Neural cell (in vitro differentiated cells): ENCODE measurements at regions not wholly inside any gene's neighbourhood (a gene's known extent, or its start where the extent isn't known, plus 50 kb on each side); places are given as distances from the start of the nearest gene placed in this dataset.
"Not testable (repeated sequence)": the region's sequence is repeated elsewhere in the genome, so short reads cannot be mapped to it uniquely, and the experiment has no call there.

Source experiments
- H2AFZ ChIP-seq: fragments of 200-600, 300-800 bp; sonication (generic), shearing (Covaris generic); 2 replicates; pipeline ENCODE4 v1.6.0; 2014; ENCODE audit warnings: low read depth, mild to moderate bottlenecking, antibody characterized with exemption, low read length, moderate library complexity
- H3F3A ChIP-seq: fragments of 200-600 bp; shearing (Covaris generic); 2 replicates; pipeline ENCODE4 v1.6.1; 2016; ENCODE audit warnings: mild to moderate bottlenecking, moderate library complexity, mixed read lengths, antibody characterized with exemption, low read length; ENCODE audit not compliant: insufficient read depth, poor library complexity, severe bottlenecking
- H3K27ac ChIP-seq: fragments of 200-600, 300-800 bp; sonication (generic), shearing (Covaris generic); 2 replicates; pipeline ENCODE4 v1.5.1; 2014; ENCODE audit warnings: mild to moderate bottlenecking, low read length, moderate library complexity
- H3K27me3 ChIP-seq: fragments of 300-800, 200-600 bp; sonication (generic), shearing (Covaris generic); 2 replicates; pipeline ENCODE4 v1.6.0; 2014; ENCODE audit warnings: mild to moderate bottlenecking, low read depth, low read length, moderate library complexity; ENCODE audit not compliant: insufficient read depth
- H3K36me3 ChIP-seq: fragments of 300-800, 200-600 bp; sonication (generic), shearing (Covaris generic); 2 replicates; pipeline ENCODE4 v1.5.1; 2014; ENCODE audit warnings: mild to moderate bottlenecking, antibody characterized with exemption, low read length, moderate library complexity; ENCODE audit not compliant: insufficient read depth
- H3K4me2 ChIP-seq: fragments of 300-800, 200-600 bp; sonication (generic), shearing (Covaris generic); 2 replicates; pipeline ENCODE4 v1.6.0; 2014; ENCODE audit warnings: mild to moderate bottlenecking, low read length
- H3K4me3 ChIP-seq: fragments of 300-800, 200-600 bp; sonication (generic), shearing (Covaris generic); 2 replicates; pipeline ENCODE4 v1.5.1; 2014; ENCODE audit warnings: mild to moderate bottlenecking, low read length, moderate library complexity
- H3K79me2 ChIP-seq: fragments of 200-600 bp; shearing (Covaris generic); replicated peaks from 2 replicates; pipeline ENCODE4 v1.6.0; 2014; ENCODE audit warnings: mild to moderate bottlenecking, low read length, moderate library complexity; ENCODE audit not compliant: insufficient read depth
- H3K9ac ChIP-seq: fragments of 300-800, 200-600 bp; sonication (generic), shearing (Covaris generic); 2 replicates; pipeline ENCODE4 v1.6.1; 2016; ENCODE audit warnings: mild to moderate bottlenecking, low read length, mixed read lengths
- H3K9me2 ChIP-seq: fragments of 200-600 bp; shearing (Covaris generic); 2 replicates; pipeline ENCODE4 v1.6.1; 2016; ENCODE audit warnings: mild to moderate bottlenecking, low read length, mixed read lengths; ENCODE audit not compliant: insufficient read depth
- H3K9me3 ChIP-seq: fragments of 200-600, 300-800 bp; sonication (generic), shearing (Covaris generic); 2 replicates; pipeline ENCODE4 v1.6.1; 2016; ENCODE audit warnings: mild to moderate bottlenecking, mixed run types, low read length, moderate library complexity, mixed read lengths
- H4K20me1 ChIP-seq: fragments of 200-600 bp; shearing (Covaris generic); 2 replicates; pipeline ENCODE4 v1.6.1; 2016; ENCODE audit warnings: mild to moderate bottlenecking, mixed run types; ENCODE audit not compliant: insufficient read depth
- EP300 ChIP-seq: fragments of 450-650 bp; conservative IDR thresholded peaks from 2 replicates; pipeline ENCODE4 v1.6.1; 2014; ENCODE audit warnings: antibody characterized with exemption, mild to moderate bottlenecking, moderate library complexity; ENCODE audit not compliant: poor library complexity, severe bottlenecking
- EZH2 ChIP-seq: fragments of 200-600, 300-800 bp; shearing (Covaris generic), sonication (generic); IDR thresholded peaks from 2 replicates; pipeline ENCODE4 v1.6.1; 2014; ENCODE audit warnings: antibody characterized with exemption, low read length, borderline replicate concordance, mild to moderate bottlenecking; ENCODE audit not compliant: insufficient read depth, poor library complexity, severe bottlenecking
- MXI1 ChIP-seq: fragments of 450-650 bp; conservative IDR thresholded peaks from 2 replicates; pipeline ENCODE4 v1.6.1; 2014; ENCODE audit warnings: antibody characterized with exemption, mild to moderate bottlenecking; ENCODE audit not compliant: poor library complexity, severe bottlenecking
- POLR2AphosphoS5 ChIP-seq: IDR thresholded peaks from 2 replicates; pipeline ENCODE4 v1.6.1; 2012
- RAD21 ChIP-seq: fragments of 450-650 bp; conservative IDR thresholded peaks from 2 replicates; pipeline ENCODE4 v1.6.1; 2014; ENCODE audit warnings: antibody characterized with exemption, mild to moderate bottlenecking, moderate library complexity
- SMC3 ChIP-seq: fragments of 450-650 bp; conservative IDR thresholded peaks from 2 replicates; pipeline ENCODE4 v1.6.1; 2014; ENCODE audit warnings: antibody characterized with exemption, mild to moderate bottlenecking, moderate library complexity; ENCODE audit not compliant: poor library complexity
- TAF1 ChIP-seq: IDR thresholded peaks from 2 replicates; pipeline ENCODE4 v1.6.1; 2012; ENCODE audit warnings: low read depth
- TF ChIP-seq, protein P1 (sequence below): fragments of 450-650 bp; IDR thresholded peaks from 2 replicates; pipeline ENCODE4 v1.5.1; 2014; ENCODE audit warnings: antibody characterized with exemption, mild to moderate bottlenecking, moderate library complexity; ENCODE audit not compliant: poor library complexity, severe bottlenecking
- TF ChIP-seq, protein P2 (sequence below): IDR thresholded peaks from 2 replicates; pipeline ENCODE4 v1.6.1; 2012; ENCODE audit warnings: borderline replicate concordance

DNA sequence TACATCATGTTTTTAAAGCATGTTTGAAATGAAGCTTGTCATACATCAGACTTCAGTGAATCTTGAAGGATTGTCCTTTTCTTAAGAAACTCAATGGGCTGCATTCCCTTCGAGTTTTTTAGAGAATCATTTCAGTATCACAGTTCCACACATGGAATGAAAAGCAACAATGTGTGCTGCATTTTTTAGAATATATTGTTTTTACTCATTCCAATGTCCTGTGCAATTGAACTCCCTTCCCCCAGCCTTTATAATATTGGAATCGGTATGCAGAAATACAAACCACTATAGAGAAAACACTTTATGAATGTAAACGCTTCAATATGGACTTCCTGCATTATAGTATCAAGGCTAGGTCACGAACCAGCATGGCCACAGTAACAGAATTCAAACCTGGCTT lies 634.4 kb downstream of the GATA3 start:
- Histone ChIP-seq H3K36me3 (no peaks in the 10 kb centered on the region), H3F3A (no peaks in the 10 kb centered on the region), H4K20me1 (no peaks in the 10 kb centered on the region), H3K9ac (no peak overlapping the region), H3K27me3 (no peaks in the 10 kb centered on the region), H3K9me2 (no peaks in the 10 kb centered on the region), H3K4me2 (no peak overlapping the region), H2AFZ (no peak overlapping the region), H3K9me3 (no peaks in the 10 kb centered on the region), H3K4me3 (no peak overlapping the region), H3K27ac (no peak overlapping the region), H3K79me2 (no peaks in the 10 kb centered on the region)
- no peak for TF ChIP-seq TAF1
- TF ChIP-seq POLR2AphosphoS5, result no peak
- no peak for TF ChIP-seq RAD21
- TF ChIP-seq, protein P1, sequence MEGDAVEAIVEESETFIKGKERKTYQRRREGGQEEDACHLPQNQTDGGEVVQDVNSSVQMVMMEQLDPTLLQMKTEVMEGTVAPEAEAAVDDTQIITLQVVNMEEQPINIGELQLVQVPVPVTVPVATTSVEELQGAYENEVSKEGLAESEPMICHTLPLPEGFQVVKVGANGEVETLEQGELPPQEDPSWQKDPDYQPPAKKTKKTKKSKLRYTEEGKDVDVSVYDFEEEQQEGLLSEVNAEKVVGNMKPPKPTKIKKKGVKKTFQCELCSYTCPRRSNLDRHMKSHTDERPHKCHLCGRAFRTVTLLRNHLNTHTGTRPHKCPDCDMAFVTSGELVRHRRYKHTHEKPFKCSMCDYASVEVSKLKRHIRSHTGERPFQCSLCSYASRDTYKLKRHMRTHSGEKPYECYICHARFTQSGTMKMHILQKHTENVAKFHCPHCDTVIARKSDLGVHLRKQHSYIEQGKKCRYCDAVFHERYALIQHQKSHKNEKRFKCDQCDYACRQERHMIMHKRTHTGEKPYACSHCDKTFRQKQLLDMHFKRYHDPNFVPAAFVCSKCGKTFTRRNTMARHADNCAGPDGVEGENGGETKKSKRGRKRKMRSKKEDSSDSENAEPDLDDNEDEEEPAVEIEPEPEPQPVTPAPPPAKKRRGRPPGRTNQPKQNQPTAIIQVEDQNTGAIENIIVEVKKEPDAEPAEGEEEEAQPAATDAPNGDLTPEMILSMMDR, result no peak
- no peak for TF ChIP-seq MXI1
- no peak for TF ChIP-seq SMC3
- TF ChIP-seq EZH2, result no peak
- no peak for TF ChIP-seq EP300
- TF ChIP-seq, protein P2, sequence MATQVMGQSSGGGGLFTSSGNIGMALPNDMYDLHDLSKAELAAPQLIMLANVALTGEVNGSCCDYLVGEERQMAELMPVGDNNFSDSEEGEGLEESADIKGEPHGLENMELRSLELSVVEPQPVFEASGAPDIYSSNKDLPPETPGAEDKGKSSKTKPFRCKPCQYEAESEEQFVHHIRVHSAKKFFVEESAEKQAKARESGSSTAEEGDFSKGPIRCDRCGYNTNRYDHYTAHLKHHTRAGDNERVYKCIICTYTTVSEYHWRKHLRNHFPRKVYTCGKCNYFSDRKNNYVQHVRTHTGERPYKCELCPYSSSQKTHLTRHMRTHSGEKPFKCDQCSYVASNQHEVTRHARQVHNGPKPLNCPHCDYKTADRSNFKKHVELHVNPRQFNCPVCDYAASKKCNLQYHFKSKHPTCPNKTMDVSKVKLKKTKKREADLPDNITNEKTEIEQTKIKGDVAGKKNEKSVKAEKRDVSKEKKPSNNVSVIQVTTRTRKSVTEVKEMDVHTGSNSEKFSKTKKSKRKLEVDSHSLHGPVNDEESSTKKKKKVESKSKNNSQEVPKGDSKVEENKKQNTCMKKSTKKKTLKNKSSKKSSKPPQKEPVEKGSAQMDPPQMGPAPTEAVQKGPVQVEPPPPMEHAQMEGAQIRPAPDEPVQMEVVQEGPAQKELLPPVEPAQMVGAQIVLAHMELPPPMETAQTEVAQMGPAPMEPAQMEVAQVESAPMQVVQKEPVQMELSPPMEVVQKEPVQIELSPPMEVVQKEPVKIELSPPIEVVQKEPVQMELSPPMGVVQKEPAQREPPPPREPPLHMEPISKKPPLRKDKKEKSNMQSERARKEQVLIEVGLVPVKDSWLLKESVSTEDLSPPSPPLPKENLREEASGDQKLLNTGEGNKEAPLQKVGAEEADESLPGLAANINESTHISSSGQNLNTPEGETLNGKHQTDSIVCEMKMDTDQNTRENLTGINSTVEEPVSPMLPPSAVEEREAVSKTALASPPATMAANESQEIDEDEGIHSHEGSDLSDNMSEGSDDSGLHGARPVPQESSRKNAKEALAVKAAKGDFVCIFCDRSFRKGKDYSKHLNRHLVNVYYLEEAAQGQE, result no peak

GRCh38 chr10:8691498-8692017 lies 637.1 kb downstream of the GATA3 start:
- Histone ChIP-seq H3K36me3 (no peaks in the 10 kb centered on the region), H3K27me3 (no peaks in the 10 kb centered on the region), H3K9ac (no peak overlapping the region), H3K9me3 (no peaks in the 10 kb centered on the region), H3K4me2 (no peak overlapping the region), H4K20me1 (no peaks in the 10 kb centered on the region), H3K9me2 (no peaks in the 10 kb centered on the region), H3F3A (no peaks in the 10 kb centered on the region), H3K79me2 (no peaks in the 10 kb centered on the region), H3K4me3 (no peak overlapping the region), H2AFZ (no peak overlapping the region), H3K27ac (no peak overlapping the region)
- TF ChIP-seq MXI1 (no peak), EZH2 (no peak), SMC3 (no peak), RAD21 (no peak), TAF1 (no peak), POLR2AphosphoS5 (no peak), EP300 (no peak)
- TF ChIP-seq, protein P1, result no peak
- TF ChIP-seq, protein P2, result no peak

DNA sequence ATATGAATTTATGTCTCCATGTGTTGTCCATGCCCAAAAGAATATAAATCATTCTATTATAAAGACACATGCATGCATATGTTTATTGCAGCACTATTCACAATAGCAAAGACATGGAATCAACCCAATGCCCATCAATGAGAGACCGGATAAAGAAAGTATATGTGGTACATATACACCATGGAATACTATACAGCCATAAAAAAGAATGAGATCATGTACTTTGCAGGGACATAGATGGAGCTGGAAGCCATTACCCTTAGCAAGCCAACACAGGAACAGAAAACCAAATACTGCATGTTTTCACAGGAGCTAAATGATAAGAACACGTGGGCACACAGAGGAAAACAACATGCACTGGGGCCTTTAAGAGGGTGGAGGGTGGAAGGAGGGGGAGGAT lies 639.1 kb downstream of the GATA3 start:
- H3K9ac ChIP-seq, H3K27ac ChIP-seq, H3K79me2 ChIP-seq, H3F3A ChIP-seq, H3K27me3 ChIP-seq, H2AFZ ChIP-seq, H4K20me1 ChIP-seq, H3K9me2 ChIP-seq, H3K36me3 ChIP-seq, H3K4me2 ChIP-seq, H3K9me3 ChIP-seq, H3K4me3 ChIP-seq: not testable (repeated sequence)
